HuH-7.5 (cell line): ENCODE measurements at regions not wholly inside any gene's neighbourhood (a gene's known extent, or its start where the extent isn't known, plus 50 kb on each side); places are given as distances from the start of the nearest gene placed in this dataset.
"Not testable (repeated sequence)": the region's sequence is repeated elsewhere in the genome, so short reads cannot be mapped to it uniquely, and the experiment has no call there.

Source experiments
- DNase-seq: peaks from one replicate; pipeline ENCODE4 v3.0.0; 2011; ENCODE audit warnings: low spot score

- no peak for DNase-seq
Measured at GRCh38 chr12:68422956-68423574, 90.9 kb upstream of the MDM1 start.

DNA sequence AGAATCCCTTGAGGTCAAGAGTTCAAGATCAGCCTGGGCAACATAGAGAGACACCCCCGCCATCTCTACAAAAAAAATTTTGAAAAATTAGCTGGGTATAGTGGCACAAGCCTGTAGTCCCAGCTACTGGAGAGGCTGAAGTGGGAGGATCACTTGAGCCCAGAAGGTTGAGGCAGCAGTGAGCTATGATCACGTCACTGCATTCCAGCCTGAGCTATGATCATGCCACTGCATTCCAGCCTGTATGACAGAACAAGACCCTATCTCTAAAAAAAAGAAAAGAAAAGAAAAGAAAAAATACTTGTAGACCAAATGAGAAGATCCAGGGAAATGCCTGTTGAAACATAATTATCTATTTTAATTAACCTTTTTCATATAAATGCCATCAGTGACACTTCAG lies 93.8 kb upstream of the MDM1 start:
- no peak for DNase-seq

DNA sequence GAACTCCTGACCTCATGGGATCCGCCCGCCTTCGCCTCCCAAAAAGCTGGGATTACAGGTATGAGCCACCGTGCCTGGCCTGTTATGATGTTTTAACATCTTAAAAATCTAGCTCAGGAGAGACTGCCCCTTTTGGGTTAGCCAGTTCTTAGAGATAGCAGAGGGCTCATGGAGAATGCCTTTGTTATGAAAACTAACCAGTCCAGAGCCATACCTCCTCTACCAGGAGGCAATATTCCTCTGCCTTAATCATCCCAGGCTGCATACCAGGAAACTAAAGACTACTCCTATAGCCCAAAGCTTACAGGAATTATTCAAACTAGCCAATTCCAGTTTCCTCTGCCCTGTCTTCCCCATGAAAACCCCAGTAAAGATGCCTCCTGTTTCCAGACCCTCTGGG lies 96.0 kb upstream of the MDM1 start:
- DNase-seq = no peak

DNA sequence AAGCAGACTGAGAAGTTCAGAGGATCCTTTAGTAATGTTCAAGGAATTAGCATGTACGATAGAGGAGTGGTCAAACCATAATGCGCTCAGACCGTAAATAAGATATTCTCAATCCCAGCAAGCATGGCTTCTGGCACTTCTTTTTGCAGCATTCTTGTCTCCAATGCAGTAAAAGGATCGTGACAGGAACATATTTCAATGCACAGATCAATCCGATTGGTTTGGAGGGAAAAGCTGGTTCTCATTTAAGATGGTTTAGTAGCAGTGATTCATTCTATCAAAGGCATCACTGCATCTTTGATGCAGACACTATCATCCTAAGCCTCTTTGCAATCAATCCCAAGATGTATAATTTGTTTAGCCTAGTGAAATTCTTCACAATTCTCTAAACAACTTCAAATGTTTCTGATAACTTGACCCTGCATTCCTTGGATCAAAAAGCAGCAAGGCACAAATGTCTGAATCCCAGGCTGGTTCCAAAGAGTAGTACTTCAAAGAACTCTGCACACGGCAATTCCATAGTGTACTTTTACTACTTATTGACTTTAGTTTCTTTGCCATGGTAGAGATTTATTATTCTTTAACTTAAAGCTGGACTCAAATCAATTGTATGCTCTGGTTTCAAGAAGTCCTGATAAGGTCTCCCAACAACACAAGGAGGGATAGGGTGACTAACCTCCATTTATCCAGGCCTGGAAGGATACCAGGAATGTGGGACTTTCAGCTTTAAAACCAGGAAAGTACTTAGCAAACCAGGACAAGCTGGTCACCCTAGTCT lies 96.8 kb upstream of the MDM1 start:
- DNase-seq = no peak

GRCh38 chr12:68429696-68430095 lies 97.5 kb upstream of the MDM1 start:
- DNase-seq = no peak

DNA sequence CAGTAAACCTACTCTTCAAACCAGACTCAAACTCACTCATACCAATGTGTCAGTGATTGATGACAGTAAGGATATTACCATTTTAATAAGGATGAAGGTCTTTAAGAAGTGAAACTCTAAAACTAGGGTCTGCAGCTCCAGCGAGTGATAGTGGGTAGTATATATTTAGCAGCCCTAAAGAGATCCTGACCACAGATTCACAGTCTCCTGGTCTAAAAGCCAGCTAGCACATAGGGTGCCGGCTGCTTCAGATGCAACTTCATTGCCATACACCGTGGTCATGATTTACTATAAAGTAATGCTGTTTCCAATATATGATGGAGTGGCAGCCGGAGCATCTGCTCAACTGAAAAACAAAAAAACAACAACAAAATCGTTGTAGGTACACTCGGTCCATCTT lies 99.6 kb upstream of the MDM1 start:
- no peak for DNase-seq

DNA sequence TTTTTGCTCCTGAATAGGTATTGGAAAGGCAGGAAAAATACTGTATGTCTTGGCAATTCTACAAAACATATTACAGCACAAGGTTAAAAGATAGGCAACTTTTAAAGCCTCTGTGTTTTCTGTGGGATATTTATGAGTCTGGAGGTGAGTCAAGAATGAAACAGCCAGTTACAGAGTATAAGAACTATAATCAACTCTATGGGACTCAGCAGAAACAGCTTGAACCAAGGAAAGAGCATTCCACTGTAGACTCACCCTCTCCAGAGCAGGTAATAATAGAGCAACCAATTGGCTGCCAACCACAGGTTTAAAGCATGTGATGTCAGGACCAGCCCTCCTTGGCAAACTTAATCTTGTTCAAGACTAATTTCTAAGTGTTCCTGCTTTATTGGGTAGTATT lies 100.5 kb upstream of the MDM1 start:
- DNase-seq = no peak

DNA sequence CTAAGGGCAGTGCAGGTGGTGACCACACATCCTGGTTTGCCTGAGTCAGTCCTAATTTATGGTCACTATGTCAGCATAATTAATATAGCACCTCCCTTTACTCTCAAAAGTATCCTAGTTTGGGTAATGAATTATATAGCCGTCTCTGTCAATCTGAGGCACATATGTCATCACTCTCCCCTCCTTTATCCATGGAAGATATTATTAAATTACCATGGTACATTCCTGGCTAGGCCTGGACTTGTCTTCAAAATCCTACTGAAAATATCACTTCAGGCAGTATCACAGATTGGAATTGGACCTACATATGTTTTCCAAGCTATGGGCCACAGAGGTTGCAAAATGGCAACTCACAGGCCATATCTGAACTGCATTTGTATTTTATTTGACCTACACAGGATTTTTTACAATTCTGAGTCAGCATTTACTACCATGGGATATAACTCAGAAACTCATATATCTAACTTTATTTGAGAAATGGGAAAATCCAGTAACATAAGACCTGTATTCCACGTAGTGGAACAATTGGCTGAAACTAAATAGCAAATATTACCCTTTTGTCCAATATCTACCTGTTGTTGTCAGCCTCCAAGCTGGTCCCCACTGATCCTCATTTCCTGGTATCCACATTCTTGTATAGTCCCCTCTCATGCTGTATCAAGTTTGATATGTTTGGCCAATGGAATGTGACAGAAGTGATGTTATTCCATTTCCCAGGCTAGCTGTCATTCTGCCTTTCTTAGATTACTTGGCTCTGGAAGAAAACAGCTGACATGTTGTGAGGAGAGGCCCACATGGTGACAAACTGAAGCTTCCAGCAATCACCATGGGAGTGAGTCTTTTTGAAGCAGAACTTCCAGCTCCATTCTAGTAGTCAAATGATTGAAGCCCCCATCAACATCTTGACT lies 102.5 kb upstream of the MDM1 start:
- no peak for DNase-seq

GRCh38 chr12:68435299-68435637 lies 103.1 kb upstream of the MDM1 start:
- DNase-seq = no peak

DNA sequence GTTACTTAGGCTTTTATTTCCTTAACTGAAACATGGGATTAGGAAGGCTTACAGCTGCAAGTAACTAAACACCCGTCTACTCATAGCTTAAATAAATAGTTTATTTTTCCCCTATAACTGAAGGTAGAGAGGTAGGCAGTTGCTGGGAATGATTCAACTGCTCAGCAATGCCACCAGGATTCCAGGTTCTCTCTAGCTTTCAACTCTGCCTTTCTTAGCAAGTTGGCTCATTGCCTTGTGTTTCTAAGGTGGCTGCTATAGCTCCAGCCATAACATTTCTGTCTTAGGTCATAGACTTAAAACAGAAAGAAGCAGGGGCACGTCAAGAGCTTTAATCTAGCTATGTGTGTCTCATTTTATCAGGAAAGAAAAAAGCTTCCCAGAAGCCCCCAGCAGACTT lies 103.7 kb upstream of the MDM1 start:
- no peak for DNase-seq

- DNase-seq = no peak
Measured at GRCh38 chr12:68438601-68439000, 106.4 kb upstream of the MDM1 start.

GRCh38 chr12:68439368-68440045 lies 107.3 kb upstream of the MDM1 start:
- DNase-seq = no peak

GRCh38 chr12:68440068-68440581 lies 108.0 kb upstream of the MDM1 start:
- DNase-seq = no peak

DNA sequence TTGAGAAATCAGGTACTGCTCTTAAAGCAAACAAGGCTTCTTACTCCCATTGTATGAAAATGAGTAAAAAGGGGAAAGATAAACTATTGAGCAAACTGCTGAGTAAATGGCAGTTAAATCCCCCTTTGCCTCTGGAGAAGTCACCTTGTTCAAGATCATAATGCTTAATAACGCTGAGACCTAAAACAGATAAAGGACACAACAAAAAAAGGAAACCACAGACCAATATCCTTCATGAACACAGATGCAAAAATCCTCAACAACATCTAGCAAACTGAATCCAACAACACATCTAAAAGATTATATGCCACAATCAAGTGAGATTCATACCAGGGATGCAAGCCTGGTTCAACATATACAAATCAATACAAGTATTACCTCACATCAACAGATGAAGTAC lies 109.0 kb upstream of the MDM1 start:
- DNase-seq = no peak

- not testable (repeated sequence) for DNase-seq
Measured at GRCh38 chr12:68442353-68442972, 110.3 kb upstream of the MDM1 start.

DNA sequence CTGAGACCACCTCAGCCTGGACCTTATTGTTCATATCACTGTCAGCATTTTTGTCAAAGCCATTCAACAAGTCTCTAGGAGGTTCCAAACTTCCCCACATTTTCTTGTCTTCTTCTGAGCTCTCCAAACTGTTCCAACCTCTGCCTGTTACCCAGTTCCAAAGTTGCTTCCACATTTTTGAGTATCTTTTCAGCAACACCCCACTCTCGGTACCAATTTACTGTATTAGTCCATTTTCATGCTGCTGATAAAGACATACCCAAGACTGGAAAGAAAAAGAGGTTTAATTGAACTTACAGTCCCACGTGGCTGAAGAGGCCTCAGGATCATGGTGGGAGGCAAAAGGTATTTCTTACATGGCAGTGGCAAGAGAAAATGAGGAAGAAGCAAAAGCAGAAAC lies 111.5 kb upstream of the MDM1 start:
- DNase-seq = not testable (repeated sequence)

DNA sequence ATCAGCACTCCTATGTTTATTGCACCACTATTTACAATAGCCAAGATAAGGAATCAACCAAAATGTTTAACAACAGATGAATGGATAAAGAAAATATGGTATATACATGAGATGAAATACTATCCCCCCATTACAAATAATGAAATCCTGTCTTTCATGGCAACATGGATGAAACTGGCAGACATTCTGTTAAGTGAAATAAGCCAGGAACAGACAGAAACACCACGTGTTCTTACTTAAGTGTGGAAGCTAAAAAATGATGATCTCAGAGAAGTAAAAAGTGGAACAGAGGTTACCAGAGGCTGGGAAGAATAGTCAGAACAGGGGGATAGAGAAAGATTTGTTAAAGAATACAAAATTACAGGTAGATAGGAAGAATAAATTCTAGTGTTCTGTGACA lies 113.7 kb upstream of the MDM1 start:
- DNase-seq = no peak

GRCh38 chr12:68446384-68446783 lies 114.2 kb upstream of the MDM1 start:
- no peak for DNase-seq

GRCh38 chr12:68446901-68447796 lies 115.0 kb upstream of the MDM1 start:
- DNase-seq = no peak

GRCh38 chr12:68447797-68448260 lies 115.7 kb upstream of the MDM1 start:
- no peak for DNase-seq

GRCh38 chr12:68449196-68449595 lies 117.0 kb upstream of the MDM1 start:
- no peak for DNase-seq
